Heart left ventricle (tissue), 13 donors: ENCODE measurements at regions not wholly inside any gene's neighbourhood (a gene's known extent, or its start where the extent isn't known, plus 50 kb on each side); places are given as distances from the start of the nearest gene placed in this dataset.

Source experiments
- POLR2A ChIP-seq, 2 donors: fragments of 450-650 bp; IDR thresholded peaks; one replicate each; pipeline ENCODE4 v1.6.1; 2017; ENCODE audit warnings: antibody characterized with exemption in 2 of 2, mild to moderate bottlenecking in 2 of 2, moderate library complexity in 2 of 2
- TF ChIP-seq, protein P1 (sequence below), 12 donors: fragments of 200-600 bp; sonication (generic) in 4 of 12; IDR thresholded peaks; one replicate each; pipeline versions ENCODE4 v1.5.0 to v1.8.0; 2018 to 2022; ENCODE audit warnings: antibody characterized with exemption in 12 of 12, mild to moderate bottlenecking in 5 of 12
- donor health status: ischemic (EF 13 %, LVEDD 7.1; RV severe dilation, severe dysfunction).
- donor health status: DM: no; HTN: yes; CAD: no.
- donor health status: DM: no; HTN: no; CAD: no.
- donor health status: ischemic (EF 25% LVEDD 6.9; RV normal size, moderate dysfunction).
- donor health status: ischemic (EF 25% LVEDD 5.7; RV mildly dilated, moderate dysfunction).
- donor health status: ischemic (EF 35%, LVEDD 5.7; RV mildly dilated, moderate dysfunction).
- donor health status: nonischemic (EF 11% LVEDD 7.7; RV severe dilation, severe dysfunction).
- donor health status: DM: yes; HTN: yes; CAD: no.
- donor health status: PGD.
- donor health status: ischemic (EF 29% LVEDD 5.4; RV normal size, mild dysfunction).
- donor health status: nonischemic (EF 23%, LVEDD 6.1; RV moderate dilation, normal function).

DNA sequence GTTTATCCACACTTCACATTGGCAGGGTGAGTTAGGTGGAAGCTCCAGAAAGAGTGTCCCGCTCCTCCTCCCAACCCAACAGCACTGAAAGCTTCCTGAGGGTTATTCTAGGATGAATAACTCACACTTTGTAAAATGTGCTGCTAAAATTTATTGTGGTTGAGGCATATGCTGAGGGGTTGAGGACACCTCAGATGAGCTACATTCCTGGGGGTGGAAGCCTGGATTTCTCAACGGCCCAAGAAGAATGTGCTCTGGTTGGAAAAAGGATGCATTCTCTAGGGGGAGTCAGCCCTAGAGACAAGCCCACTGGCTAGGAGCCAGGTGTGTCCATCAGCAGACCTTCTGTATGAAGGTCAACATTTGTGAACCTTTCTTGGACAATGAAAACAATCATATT is 91.5 kb upstream of the PDE1C start:
- TF ChIP-seq POLR2A (IDR thresholded peaks at IDR 0.05), result no peak
- TF ChIP-seq, protein P1, sequence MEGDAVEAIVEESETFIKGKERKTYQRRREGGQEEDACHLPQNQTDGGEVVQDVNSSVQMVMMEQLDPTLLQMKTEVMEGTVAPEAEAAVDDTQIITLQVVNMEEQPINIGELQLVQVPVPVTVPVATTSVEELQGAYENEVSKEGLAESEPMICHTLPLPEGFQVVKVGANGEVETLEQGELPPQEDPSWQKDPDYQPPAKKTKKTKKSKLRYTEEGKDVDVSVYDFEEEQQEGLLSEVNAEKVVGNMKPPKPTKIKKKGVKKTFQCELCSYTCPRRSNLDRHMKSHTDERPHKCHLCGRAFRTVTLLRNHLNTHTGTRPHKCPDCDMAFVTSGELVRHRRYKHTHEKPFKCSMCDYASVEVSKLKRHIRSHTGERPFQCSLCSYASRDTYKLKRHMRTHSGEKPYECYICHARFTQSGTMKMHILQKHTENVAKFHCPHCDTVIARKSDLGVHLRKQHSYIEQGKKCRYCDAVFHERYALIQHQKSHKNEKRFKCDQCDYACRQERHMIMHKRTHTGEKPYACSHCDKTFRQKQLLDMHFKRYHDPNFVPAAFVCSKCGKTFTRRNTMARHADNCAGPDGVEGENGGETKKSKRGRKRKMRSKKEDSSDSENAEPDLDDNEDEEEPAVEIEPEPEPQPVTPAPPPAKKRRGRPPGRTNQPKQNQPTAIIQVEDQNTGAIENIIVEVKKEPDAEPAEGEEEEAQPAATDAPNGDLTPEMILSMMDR (IDR thresholded peaks at IDR 0.05), result no peak
